Stimulated activated CD8-positive, alpha-beta memory T cell treated with anti-CD3 and anti-CD28 coated beads, Interleukin-7, amount 100 ng/mL, for 4 hours (primary cell): ENCODE measurements at regions not wholly inside any gene's neighbourhood (a gene's known extent, or its start where the extent isn't known, plus 50 kb on each side); places are given as distances from the start of the nearest gene placed in this dataset.
"Not testable (repeated sequence)": the region's sequence is repeated elsewhere in the genome, so short reads cannot be mapped to it uniquely, and the experiment has no call there.

Source experiments
- DNase-seq, 2 donors: peaks; one replicate each; pipeline ENCODE4 v3.0.0-alpha.2; 2020; ENCODE audit warnings: low read depth in 2 of 2

DNA sequence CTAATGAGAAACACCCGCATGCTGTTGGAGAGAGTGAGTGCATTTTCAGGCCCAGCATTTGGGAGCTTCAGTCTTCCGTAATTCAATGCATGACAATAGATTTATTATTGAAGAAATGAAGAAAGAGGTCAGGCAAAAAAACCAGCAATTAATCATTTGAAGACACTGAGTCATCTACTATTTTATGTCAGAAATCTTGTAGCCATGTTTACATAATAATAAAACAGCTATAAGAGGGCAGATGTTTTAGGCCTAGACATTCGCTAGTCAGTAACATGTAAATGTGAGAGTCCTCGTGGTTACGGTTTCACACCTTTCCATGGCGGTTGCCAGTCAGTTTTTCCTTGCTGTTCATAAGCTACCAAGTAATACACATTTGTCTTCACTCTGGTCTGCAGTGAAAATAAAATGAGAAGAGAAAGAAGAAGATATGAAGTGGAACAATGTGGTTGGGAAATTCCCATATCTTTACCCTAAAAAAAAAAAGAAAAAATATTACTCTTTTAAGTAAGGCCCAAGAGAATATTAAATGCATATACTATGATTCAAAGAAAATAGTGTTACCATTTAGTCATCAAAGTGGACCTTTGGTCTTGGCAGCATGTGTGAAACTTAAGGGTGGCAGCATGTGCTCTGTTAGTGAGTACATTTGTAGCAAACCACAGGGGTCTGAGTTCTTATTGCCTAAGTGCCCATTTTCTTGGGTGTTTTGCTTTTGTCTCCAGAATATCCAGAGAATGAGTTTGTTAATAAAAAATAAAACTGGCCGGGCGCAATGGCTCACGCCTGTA, 140.5 kb upstream of the TBL1XR1 start:
- peak; percentile 65 to 71 for DNase-seq

DNA sequence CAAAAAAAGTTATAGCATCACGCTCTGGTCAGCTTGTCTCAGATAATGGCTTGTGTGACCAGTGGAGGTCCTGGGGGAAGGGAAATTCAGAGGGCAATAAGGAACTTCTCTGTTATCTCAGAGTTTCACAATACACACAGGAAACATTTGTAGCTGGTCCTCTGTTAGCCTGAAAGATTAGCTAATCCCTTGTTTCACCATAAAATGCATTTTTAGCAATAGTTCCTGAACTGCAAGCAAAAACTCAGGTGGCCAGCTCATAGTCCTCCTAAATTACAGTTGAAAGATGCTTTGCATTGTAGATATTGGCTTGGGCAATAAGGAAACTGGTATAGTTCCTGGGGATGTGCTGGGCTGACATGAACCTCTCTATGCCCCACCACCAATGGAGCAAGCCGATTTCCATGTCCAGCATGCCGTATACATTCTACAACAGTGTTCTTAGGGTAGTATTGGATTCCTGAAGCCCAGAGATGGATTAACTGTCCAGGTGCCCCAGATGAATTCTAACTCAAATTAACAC, 141.5 kb upstream of the TBL1XR1 start:
- no peak for DNase-seq

DNA sequence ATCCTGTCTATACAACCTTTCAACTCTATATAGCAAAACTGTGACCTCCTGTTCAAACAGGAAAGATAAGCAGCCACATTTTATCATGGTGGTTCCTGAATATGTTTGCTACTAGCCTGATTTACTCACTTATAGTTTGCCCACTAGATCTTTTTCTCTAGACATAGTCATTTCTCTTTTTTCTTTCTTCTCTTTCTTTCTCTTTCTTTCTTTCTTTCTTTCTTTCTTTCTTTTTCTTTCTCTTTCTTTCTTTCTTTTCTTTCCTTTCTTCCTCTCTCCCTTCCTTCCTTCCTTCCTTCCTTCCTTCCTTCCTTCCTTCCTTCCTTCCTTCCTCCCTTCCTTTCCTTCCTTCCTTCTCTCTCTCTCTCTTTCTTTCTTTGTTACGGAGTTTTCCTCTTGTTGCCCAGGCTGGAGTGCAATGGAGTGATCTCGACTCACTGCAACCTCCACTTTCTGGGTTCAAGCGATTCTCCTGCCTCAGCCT, 142.0 kb upstream of the TBL1XR1 start:
- DNase-seq = not testable (repeated sequence)

DNA sequence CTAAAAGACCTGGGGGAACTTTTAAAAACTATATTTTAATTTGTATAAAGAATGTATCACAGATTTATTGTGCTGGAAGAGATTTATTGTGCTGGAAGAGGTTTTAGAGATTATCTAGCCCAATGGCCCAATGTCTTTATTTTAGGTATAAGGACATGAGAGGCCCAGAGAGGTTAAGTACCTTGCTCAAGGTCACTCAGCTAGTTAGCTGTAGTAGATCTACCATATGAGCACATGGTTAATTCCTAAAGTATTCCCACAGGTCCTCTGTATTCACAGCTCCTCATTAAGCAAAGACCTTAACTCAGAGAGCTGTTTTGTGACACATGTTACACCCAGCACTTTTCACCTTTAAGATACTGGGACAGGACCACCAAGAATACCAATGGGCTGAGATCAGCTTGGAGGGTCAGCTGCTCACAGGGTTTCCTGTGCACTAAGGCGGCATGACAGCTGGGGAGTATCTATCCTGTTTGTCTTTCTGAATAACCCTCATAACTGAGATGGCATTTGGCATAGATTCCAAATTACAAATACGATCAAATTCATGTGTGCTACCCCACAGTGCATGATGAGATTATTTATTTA, 143.1 kb upstream of the TBL1XR1 start:
- DNase-seq = no peak

DNA sequence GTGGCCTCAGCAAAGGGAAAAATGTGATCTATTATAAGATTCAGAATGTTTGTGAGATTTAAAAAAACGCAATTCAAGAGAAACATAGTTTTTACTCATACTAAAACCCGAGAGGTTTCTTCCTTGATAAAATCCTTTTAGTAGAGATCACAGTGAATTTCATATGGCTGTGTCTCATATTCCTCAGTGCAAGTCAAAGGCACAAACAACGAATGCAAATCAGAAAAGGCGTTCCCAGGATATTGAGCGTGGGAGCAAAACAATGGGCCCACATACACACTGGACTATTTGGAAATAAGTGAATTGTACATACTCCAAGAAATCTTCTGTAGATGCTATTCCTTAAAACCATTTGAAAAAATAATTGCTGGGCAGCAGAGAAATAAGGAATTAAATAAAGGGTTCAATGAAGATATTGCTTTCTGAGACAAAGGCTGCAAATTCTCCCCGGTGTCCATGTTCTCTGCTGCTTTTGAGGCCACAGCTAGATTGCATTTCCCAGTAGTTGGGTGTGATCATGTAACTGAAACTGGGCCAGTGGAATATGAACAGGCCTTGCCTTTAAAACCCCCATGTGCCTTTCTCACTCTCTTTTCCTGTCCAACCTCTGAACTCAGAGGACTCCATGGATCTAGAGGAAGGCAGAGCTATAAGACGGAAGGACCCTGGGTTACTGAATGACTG, 144.6 kb upstream of the TBL1XR1 start:
- DNase-seq = no peak

DNA sequence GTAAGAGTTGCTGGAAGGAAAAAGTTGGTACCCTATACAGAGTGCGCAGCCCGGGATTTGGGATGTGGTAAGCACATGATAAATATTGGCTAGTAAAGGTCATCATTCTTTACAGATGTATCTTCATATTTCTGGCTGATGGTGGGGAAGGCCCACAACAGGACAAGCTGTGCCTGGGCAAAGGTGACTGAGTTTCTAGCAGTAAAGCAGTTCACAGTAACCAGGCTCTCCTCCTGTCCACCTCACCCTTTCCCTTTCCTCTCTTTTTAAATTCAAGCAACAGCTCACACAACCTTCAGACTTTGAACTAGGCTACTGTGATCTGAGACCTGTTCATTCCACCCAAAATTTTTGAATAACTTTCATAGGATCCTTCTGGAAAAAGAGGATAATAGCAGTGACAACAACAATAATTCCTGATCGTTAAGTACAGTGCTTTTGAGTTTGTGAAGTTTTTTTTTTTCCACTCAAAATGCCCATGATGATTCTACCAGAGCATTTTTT, 145.9 kb upstream of the TBL1XR1 start:
- DNase-seq = no peak

DNA sequence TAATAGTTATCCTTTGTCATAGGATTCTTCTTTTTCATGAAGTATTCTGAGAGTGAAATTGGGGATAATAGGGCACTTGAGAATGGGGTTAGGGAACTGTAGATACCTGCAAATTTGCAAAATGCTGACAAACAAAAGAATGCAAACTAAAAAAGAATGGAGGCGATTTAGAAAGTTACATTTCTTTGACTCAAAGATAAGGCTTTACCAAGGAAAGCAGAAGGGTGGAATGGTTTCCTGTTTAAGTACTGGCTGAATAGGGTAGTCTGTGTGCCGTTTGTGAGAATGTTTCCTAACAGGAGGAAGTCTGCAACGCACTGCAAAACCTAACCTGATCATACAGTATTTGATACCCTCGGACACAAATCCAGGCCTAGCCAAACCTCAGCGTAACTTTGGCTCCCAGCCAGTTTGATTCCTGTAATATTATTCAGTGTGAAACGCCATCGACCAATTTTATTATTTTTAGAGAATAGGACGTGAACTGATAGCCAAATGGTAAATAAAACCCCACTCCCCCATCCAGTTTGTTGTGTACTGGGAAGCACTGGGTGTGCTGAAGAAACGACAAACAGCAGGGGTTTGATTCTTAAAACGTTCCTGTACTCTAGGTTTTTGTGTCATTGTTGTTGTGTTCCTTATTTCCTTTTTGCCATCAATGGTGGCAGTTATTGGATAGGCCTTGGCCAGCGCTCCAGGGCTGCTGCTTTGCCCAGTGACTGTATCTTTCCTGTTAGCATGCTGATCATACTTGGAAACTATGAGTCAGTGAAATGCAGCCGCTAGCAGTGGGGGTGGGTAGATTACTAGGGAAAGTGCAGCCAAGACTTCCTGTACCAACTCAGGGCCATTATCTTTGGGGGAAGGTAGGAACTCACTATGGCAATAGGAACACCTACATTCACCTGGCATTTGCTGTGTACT, 148.0 kb upstream of the TBL1XR1 start:
- DNase-seq = peak; percentile 54 to 64

DNA sequence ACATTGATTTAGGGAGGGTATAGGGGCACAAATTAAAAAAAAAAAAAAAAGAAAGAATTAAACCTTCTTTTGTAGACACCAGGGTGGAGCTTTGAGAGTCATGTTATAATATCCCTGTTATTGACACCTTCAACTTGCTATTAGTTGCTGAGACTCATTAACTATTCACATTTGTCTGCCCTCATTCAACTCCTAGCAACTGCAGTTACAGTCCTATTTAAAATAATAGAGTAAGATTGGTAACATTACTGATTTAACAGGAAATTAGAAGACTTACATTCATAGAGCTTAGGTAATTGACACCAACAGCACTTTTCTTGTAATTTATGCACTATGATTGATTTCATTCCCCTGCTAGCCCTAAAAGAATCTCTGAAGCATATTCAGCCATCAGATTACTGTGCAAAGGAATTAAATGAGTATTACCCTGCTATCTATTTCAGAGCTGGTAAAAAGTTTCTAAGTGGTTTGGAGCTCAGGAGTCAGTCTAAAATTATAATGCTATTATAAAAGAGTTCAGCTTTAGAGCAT, 148.8 kb upstream of the TBL1XR1 start:
- no peak for DNase-seq

DNA sequence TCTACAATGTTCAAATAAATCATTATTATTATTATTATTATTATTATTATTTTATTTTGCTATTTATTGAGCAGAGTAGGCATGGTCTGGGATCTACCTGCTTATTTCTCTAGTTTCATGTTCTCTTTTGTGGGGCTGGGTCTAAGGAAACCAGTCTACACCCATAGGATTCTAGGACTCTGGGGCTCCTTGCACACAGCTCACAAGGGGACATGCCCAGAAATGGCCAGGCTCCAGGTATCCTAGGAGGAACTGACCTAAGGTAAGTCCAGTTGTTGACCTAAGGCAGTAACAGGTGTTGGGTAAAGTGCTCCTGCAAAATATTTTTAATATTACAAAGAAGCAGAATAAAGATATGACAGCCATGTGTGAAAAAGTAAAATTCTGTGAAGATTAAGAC, 149.6 kb upstream of the TBL1XR1 start:
- no peak for DNase-seq

DNA sequence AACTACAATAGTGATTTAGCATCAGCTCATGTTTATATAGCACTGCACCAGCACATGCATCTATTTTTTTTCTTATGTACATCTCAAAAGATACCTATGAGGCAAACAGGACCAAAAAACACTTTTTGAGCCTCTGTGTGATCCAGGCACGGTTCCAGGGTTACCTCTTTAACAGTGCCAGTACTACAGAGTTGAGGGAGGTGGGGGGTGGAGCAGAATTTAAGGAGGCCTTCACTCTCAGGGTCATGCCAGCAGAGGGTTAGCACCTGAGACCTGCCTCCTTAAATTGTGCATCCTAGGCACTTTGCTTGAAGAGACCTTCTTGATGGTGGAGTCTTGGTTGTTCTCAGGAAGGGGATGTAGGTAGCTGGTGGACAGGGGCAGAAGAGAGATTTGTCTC, 150.3 kb upstream of the TBL1XR1 start:
- no peak for DNase-seq

DNA sequence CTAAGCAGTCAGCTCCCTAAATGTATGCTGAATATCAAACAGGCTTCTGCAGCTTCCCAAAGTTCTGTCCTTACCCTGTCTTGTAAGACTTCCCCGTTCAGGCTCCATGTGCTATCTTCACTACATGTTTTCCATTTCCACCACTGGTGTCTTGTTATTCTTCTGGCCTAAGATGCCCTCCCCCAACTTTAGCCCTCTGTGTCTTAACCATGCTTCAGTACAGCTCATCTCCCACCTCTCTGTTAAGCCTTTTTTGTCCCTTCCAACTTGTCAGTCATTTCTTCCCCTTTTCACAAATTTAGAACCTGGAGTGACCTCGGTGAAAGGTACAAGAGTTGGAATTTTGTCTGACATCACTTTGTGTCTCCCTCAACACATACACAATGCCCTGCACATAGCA, 151.7 kb upstream of the TBL1XR1 start:
- DNase-seq = no peak

DNA sequence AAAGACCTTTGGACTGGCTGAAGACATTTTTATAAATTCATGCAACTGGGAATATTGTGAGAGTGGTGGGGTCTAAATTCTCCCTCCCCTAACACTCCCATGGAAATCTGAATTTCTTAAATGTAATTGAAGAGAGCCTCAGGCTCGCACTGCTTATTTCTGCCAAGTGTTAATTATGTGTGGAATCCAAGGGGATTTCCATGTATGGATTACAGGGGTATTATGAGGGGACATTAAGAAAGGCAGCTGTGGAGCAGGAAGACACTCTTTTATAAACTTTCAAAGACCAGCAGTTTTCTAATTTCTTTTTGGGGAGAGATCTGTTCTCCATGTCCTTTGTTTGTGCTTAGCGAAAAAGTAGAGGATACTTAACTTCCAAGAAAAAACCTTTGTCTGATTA, 152.1 kb upstream of the TBL1XR1 start:
- DNase-seq = no peak

DNA sequence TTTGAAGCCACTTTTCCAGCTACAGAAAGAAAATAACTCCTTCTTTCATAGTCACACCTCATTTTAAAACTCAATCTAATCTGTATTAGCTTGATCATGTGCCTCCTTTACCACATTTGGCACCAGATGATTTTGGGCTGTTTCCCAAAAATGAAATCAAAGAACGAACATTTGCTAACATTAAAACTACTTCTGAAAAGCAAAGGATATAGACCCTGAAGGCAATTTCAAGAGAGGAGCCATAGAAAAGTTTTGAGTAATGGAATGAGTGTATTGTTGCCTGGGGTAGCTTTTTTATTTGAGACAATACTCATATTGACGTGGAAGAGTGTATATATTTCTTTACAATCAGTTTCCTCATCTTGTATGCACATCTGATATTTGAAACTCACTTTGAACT, 152.8 kb upstream of the TBL1XR1 start:
- DNase-seq = no peak

DNA sequence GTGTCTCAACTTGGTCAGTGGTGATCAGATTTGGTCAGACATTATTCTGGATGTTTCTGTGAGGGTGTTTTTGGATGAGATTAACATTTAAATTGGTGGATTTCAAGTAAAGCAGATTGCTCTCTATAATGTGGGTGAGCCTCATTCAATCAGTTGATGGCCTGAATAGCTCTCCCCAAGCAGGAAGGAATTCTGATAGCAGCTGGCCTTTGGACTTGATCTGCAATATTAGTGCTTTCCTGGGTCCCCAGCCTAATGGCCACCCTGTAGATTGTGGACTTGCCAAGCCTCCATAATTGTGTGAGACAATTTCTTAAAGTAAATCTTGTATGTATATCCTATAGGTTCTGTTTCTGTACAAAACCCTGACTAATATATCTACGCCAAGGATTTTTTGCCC, 153.9 kb upstream of the TBL1XR1 start:
- no peak for DNase-seq

DNA sequence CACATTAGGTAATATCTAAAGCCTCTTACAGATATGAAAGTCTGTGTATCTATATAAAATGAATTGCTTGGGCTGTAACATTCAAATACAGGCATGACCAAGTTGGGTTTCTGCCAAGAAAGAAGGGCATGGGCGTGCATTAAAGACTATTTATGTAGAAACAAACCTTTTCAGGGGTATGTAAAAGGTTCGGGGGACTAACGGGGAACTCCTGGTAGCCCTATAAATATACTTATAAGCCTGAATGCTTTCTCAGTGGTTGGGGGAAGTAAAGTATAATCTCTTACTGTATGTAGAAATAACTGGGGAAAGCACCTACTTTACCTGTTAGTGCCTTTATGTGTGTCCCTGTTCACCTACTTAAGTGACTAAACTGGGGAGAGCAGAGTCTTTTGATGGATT, 154.5 kb upstream of the TBL1XR1 start:
- DNase-seq = no peak

DNA sequence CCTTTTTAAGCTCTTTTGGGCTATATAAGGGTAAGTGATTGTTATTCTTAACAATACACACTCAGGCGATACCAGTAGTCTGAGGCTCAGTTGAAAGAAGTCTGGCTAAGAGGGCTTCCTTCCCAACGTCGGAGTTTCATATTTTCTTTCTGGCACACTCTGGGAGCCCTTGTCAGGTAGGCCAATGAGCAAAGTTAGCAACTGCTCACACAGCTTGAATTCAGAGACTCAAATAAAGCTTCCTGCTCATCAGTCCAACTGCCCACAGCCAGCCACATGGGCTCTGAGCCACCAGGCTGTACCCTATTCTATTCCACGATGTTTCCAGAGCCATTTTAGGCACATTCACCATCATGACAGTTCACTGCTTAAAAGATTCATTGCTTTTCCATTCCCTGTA, 155.1 kb upstream of the TBL1XR1 start:
- DNase-seq = no peak

DNA sequence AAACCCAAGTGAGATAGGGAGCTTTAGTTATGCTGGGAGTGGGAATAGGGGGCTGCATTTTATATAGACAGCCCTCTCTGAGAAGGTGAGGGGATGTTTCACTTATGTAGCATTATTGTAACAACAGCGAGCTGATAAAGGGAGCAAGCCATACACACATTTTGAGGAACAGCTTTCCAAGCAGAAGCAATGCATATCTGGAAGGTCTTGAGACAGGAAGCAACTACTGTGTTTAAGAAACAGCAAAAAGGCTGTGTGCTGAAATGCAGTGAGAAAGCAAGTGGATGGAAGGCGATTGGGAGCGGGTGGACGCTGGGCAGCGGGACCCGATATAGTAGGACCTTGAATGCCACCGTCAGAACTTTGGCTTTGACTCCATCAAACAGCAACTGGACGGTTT, 155.9 kb upstream of the TBL1XR1 start:
- DNase-seq = no peak

DNA sequence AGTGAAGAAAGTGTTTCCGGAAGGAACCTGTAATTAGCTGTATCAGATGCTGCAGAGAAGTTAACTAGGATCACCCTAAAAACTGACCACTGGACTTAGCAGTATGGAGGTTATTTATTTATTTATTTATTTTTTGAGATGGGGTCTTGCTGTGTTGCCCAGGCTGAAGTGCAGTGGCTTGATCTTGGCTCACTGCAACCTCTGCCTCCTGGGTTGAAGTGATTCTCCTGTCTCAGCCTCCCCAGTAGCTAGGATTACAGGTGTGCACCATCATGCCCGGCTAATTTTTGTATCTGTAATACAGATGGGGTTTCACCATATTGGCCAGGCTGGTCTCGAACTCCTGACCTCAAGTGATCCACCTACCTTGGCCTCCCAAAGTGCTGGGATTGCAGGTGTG, 156.6 kb upstream of the TBL1XR1 start:
- not testable (repeated sequence) for DNase-seq

DNA sequence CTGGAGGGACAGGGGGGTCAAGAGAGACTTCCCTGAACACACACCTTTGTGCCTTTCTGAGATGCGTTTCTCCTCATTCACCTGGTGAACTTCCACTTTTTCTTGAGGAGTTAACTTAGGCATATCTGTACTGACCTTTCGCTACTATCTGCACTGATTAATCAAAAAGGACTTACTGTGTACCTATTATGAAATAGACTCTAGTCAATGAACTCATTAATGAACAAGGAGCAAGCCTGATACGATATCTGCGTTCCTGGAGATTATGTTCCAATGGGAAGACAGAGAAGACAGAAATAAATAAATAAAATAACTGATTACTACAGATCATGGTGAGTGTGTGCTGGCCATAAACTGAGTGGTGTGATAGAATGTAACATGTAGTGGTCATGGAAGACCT, 157.2 kb upstream of the TBL1XR1 start:
- no peak for DNase-seq

DNA sequence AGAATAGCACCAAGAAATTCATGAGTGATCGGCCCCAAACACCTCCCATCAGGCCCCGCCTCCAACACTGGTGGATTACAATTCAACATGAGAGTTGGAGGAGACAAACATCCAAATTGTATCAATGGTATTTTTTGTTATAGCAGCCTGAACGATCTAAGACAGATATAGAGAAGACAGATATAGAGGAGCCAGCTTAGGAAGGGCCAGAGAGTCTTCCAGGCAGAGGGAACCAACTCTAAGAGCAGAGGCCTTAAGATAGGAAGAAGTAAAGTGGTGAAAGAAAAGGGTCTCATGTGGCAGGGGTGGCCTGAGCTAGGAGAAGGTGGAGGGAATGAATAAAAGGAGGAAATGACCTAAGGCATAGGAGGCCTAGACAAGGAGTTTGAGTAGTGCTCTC, 158.8 kb upstream of the TBL1XR1 start:
- no peak for DNase-seq

DNA sequence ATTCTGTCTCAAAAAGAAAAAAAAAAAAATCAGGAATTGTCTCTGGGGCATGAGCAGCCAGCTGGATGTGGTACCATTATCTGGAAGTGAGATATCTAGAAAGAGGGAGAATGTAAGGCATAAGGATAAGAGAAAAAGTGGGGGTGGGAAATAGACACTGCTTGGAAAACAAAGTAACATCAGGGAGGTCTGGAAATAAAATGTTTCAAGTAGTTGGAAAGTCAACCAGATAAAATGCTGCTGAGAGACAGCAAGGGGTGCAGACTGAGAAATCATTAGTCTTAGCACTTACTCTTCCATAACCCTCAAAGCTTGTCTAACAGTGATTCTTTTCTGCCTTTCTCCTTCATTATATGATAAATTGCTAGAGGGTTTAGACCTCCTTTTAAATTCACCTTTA, 159.7 kb upstream of the TBL1XR1 start:
- DNase-seq = no peak
